CD4-positive, alpha-beta T cell (primary cell): ENCODE measurements at regions not wholly inside any gene's neighbourhood (a gene's known extent, or its start where the extent isn't known, plus 50 kb on each side); places are given as distances from the start of the nearest gene placed in this dataset.

Source experiments
- ATAC-seq: fragments of 200-7000 bp; cut with Tn5 transposase; one replicate; pipeline ENCODE4 v1.10.0; 2022; ENCODE audit warnings: mild to moderate bottlenecking; ENCODE audit not compliant: poor library complexity
- CTCF ChIA-PET: fragments of 350-600 bp; sonication (Branson Sonifier 250); formaldehyde crosslinking; loops from one replicate; lab custom pipeline; 2021; ENCODE audit warnings: antibody characterized with exemption, inconsistent platforms; lab: Charles Lee
- POLR2A ChIA-PET: fragments of 350-600 bp; sonication (Branson Sonifier 250); formaldehyde crosslinking; loops from one replicate; lab custom pipeline; 2021; ENCODE audit warnings: antibody characterized with exemption, inconsistent platforms; lab: Charles Lee
- DNase-seq, 14 experiments: peaks; one replicate each; pipeline ENCODE4 v3.0.0-alpha.2; 2013 to 2020; ENCODE audit warnings: mixed read lengths in 2 of 14
- H3K27ac ChIP-seq, 2 donors: one replicate each; pipeline versions ENCODE4 v1.5.1 to v1.7.0; 2013; ENCODE audit warnings: low read length in 2 of 2, low read depth in 1 of 2, mild to moderate bottlenecking in 1 of 2
- H3K27me3 ChIP-seq, 2 experiments: 1 replicate in 1 of 2; 2 replicates in 1 of 2; pipeline versions ENCODE4 v1.6.1 to v1.7.0; 2013; ENCODE audit warnings: low read length in 2 of 2, control low read depth in 1 of 2, mild to moderate bottlenecking in 1 of 2, moderate library complexity in 1 of 2; ENCODE audit not compliant: insufficient read depth in 2 of 2, control insufficient read depth in 1 of 2
- H3K36me3 ChIP-seq: one replicate; pipeline ENCODE4 v1.6.1; 2013; ENCODE audit warnings: low read length, control low read depth; ENCODE audit not compliant: insufficient read depth
- H3K4me1 ChIP-seq: one replicate; pipeline ENCODE4 v1.6.1; 2013; ENCODE audit warnings: low read length, control low read depth; ENCODE audit not compliant: insufficient read depth
- H3K4me3 ChIP-seq: one replicate; pipeline ENCODE4 v1.5.1; 2013; ENCODE audit warnings: mild to moderate bottlenecking, low read length, moderate library complexity
- H3K9me3 ChIP-seq, 2 experiments: 1 replicate in 1 of 2; 2 replicates in 1 of 2; pipeline versions ENCODE4 v1.6.1 to v1.7.0; 2013; ENCODE audit warnings: low read length in 2 of 2, mild to moderate bottlenecking in 2 of 2, control low read depth in 1 of 2, moderate library complexity in 1 of 2; ENCODE audit not compliant: control insufficient read depth in 1 of 2, insufficient read depth in 1 of 2
- H3K27ac Mint-ChIP-seq: one replicate; pipeline ENCODE4 v1.8.0; 2020; ENCODE audit warnings: mixed read lengths
- H3K27me3 Mint-ChIP-seq: one replicate; pipeline ENCODE4 v1.8.0; 2021; ENCODE audit warnings: mixed read lengths
- H3K36me3 Mint-ChIP-seq: one replicate; pipeline ENCODE4 v1.8.0; 2021; ENCODE audit warnings: low read depth, mixed read lengths
- H3K4me1 Mint-ChIP-seq: one replicate; pipeline ENCODE4 v1.8.0; 2021; ENCODE audit warnings: low read depth, mixed read lengths
- H3K4me3 Mint-ChIP-seq: one replicate; pipeline ENCODE4 v1.8.0; 2020; ENCODE audit warnings: mild to moderate bottlenecking, mixed read lengths
- H3K9me3 Mint-ChIP-seq: one replicate; pipeline ENCODE4 v1.8.0; 2020; ENCODE audit warnings: mixed read lengths
- intact Hi-C, 2 experiments: fragments of 100-400 bp; cut with DNase I in 1 of 2; cut with micrococcal nuclease in 1 of 2; formaldehyde crosslinking; loops; one replicate each; pipeline versions ENCODE4 v1.15.1 to v1.9.0; 2023 to 2025; cut with DNase I, micrococcal nuclease
- TF ChIP-seq, protein P1 (sequence below): fragments of 200-600 bp; IDR thresholded peaks from one replicate; pipeline ENCODE4 v1.8.0; 2022; ENCODE audit warnings: antibody characterized with exemption, mild to moderate bottlenecking

- Histone ChIP-seq H3K9me3 (no peaks in the 10 kb centered on the region), H3K36me3 (no peaks in the 10 kb centered on the region), H3K27me3 (no peaks in the 10 kb centered on the region), H3K27ac (no peak overlapping the region), H3K4me3 (no peak overlapping the region), H3K4me1 (no peaks in the 10 kb centered on the region)
- Mint-ChIP-seq H3K36me3 (no peaks in the 10 kb centered on the region), H3K9me3 (no peaks in the 10 kb centered on the region), H3K27ac (no peak overlapping the region), H3K27me3 (no peaks in the 10 kb centered on the region), H3K4me1 (no peaks in the 10 kb centered on the region), H3K4me3 (no peak overlapping the region)
- DNase-seq (no peak), ATAC-seq (no peak)
- ChIA-PET CTCF (no interaction called here), POLR2A (no interaction called here)
- intact Hi-C loops = no loop called here
- TF ChIP-seq, protein P1, sequence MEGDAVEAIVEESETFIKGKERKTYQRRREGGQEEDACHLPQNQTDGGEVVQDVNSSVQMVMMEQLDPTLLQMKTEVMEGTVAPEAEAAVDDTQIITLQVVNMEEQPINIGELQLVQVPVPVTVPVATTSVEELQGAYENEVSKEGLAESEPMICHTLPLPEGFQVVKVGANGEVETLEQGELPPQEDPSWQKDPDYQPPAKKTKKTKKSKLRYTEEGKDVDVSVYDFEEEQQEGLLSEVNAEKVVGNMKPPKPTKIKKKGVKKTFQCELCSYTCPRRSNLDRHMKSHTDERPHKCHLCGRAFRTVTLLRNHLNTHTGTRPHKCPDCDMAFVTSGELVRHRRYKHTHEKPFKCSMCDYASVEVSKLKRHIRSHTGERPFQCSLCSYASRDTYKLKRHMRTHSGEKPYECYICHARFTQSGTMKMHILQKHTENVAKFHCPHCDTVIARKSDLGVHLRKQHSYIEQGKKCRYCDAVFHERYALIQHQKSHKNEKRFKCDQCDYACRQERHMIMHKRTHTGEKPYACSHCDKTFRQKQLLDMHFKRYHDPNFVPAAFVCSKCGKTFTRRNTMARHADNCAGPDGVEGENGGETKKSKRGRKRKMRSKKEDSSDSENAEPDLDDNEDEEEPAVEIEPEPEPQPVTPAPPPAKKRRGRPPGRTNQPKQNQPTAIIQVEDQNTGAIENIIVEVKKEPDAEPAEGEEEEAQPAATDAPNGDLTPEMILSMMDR = no peak
Measured at GRCh38 chr11:127644366-127644765, 643.8 kb upstream of the KIRREL3 start.

- CTCF ChIA-PET = no interaction called here
Measured at GRCh38 chr11:127643268-127644058, 642.9 kb upstream of the KIRREL3 start.

GRCh38 chr11:127640561-127641451 lies 640.2 kb upstream of the KIRREL3 start:
- H3K4me1 Mint-ChIP-seq = no peaks in the 10 kb centered on the region
- no peak overlapping the region for H3K4me3 Mint-ChIP-seq
- ChIA-PET POLR2A (no interaction called here), CTCF (no interaction called here)
- Histone ChIP-seq H3K27ac (no peak overlapping the region), H3K4me3 (no peak overlapping the region), H3K36me3 (no peaks in the 10 kb centered on the region), H3K9me3 (no peaks in the 10 kb centered on the region), H3K27me3 (no peaks in the 10 kb centered on the region), H3K4me1 (no peaks in the 10 kb centered on the region)
- no peaks in the 10 kb centered on the region for H3K36me3 Mint-ChIP-seq
- no peak overlapping the region for H3K27ac Mint-ChIP-seq
- intact Hi-C loops = no loop called here
- no peak for DNase-seq
- H3K27me3 Mint-ChIP-seq = no peaks in the 10 kb centered on the region
- no peaks in the 10 kb centered on the region for H3K9me3 Mint-ChIP-seq
- no peak for ATAC-seq
- TF ChIP-seq, protein P1 = no peak

More at GRCh38 chr11:127643268-127644058, 642.9 kb upstream of the KIRREL3 start:
- Mint-ChIP-seq H3K4me3 (no peak overlapping the region), H3K4me1 (no peaks in the 10 kb centered on the region), H3K27ac (no peak overlapping the region), H3K36me3 (no peaks in the 10 kb centered on the region), H3K27me3 (no peaks in the 10 kb centered on the region), H3K9me3 (no peaks in the 10 kb centered on the region)
- POLR2A ChIA-PET = no interaction called here
- ATAC-seq (no peak), DNase-seq (no peak)
- H3K4me3 ChIP-seq = no peak overlapping the region
- intact Hi-C loops = no loop called here
- H3K9me3 ChIP-seq = no peaks in the 10 kb centered on the region
- TF ChIP-seq, protein P1 = no peak
- H3K4me1 ChIP-seq = no peaks in the 10 kb centered on the region
- no peak overlapping the region for H3K27ac ChIP-seq
- no peaks in the 10 kb centered on the region for H3K27me3 ChIP-seq
- H3K36me3 ChIP-seq = no peaks in the 10 kb centered on the region
